ENCODE measurements at regions not wholly inside any gene's neighbourhood (a gene's known extent, or its start where the extent isn't known, plus 50 kb on each side); places are given as distances from the start of the nearest gene placed in this dataset.

DNA sequence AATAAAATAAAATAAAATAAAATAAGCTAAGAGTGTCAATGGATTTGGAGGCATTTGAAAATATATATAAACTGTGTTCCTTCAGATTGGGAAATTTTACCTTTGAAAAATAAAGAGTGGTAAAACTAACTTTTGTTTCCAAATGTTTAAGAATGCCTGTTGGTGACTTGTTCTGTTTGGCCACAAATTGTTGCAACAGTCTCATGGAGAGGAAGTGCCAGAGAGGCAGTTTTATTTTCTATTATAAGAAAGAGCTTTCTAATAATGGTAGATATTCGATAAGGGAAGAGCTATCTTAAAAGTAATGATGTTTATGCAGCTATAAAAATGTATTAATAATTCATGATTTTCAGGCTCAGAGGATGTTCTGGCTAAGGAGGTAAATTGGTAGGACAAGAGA lies 68.8 kb upstream of the MDGA2 start:
- TF ChIP-seq, protein P1, sequence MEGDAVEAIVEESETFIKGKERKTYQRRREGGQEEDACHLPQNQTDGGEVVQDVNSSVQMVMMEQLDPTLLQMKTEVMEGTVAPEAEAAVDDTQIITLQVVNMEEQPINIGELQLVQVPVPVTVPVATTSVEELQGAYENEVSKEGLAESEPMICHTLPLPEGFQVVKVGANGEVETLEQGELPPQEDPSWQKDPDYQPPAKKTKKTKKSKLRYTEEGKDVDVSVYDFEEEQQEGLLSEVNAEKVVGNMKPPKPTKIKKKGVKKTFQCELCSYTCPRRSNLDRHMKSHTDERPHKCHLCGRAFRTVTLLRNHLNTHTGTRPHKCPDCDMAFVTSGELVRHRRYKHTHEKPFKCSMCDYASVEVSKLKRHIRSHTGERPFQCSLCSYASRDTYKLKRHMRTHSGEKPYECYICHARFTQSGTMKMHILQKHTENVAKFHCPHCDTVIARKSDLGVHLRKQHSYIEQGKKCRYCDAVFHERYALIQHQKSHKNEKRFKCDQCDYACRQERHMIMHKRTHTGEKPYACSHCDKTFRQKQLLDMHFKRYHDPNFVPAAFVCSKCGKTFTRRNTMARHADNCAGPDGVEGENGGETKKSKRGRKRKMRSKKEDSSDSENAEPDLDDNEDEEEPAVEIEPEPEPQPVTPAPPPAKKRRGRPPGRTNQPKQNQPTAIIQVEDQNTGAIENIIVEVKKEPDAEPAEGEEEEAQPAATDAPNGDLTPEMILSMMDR (conservative IDR thresholded peaks at IDR 0.05; ENCODE audit: low read depth, low read length), result no peak
- TF ChIP-seq EZH2 (IDR thresholded peaks at IDR 0.05; ENCODE audit: borderline replicate concordance, low read depth, low read length, poor library complexity, severe bottlenecking), result no peak
